Daoy (cell line): ENCODE measurements at regions not wholly inside any gene's neighbourhood (a gene's known extent, or its start where the extent isn't known, plus 50 kb on each side); places are given as distances from the start of the nearest gene placed in this dataset.

Source experiments
- DNase-seq: peaks from one replicate; pipeline ENCODE4 v3.0.0-alpha.2; 2015; ENCODE audit warnings: low read depth

DNA sequence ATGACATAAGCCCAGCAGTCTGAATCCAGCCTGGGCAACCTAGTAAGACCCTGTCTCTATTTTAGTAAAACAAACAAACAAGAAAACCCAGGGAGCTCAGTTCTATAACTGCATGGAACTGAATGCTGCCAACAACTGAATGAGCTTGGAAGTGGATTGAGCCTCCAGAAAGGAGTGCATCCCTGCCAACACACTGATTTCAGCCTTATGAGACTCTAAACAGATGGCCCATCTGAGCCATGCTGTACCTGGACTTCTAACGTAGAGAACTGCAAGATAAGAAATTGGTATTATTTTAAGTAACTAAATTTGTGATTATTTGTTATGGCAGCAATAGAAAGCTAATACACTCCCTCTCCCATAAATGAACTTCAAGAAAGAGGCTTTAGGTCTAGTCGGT lies 150.4 kb upstream of the RAI14 start:
- DNase-seq, result no peak

- DNase-seq, result no peak
These were observed 148.2 kb upstream of the RAI14 start for GRCh38 chr5:34507933-34508332.

DNA sequence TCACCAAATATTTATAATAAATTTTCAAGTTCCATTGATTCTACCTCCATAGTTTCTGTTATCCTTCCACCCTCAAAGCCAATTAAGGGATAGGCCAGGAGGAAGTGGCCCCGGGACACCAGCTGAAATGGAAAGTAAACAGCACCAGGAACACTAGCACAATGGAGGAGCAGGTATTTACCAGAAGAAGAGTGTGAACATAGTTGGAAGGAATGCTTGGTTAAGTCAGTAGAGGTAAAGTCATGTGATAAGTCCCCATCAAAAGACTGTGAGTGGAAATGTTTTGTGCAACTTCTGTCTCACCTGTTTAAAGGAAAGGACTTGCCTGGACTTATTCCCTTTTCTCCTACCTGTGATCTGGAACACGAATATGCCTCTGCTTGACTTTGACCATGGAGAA lies 146.7 kb upstream of the RAI14 start:
- no peak for DNase-seq

GRCh38 chr5:34510002-34510401 lies 146.1 kb upstream of the RAI14 start:
- no peak for DNase-seq

DNA sequence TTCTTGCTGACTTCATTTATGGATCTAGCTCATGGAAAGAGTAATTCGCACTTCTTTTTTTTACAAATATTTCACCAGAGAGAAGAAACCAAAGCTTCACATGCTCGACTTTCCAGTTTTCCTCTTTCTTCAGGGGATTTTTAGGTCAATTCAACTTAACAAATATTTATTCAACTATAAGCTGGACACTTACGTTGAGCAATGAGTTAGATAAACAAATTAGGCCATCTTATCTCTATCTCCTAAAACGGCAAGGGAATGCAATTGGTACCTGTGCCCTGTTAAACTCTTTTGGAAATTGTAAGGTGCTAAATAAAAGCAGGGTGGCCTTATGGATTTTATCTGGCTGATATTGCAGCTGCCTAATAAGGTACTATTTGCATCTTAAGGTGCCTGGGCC lies 145.1 kb upstream of the RAI14 start:
- DNase-seq, result no peak

GRCh38 chr5:34511481-34511880 lies 144.6 kb upstream of the RAI14 start:
- DNase-seq, result no peak

- no peak for DNase-seq
These were observed 144.2 kb upstream of the RAI14 start for GRCh38 chr5:34511915-34512314.

GRCh38 chr5:34516166-34516565 lies 140.0 kb upstream of the RAI14 start:
- no peak for DNase-seq

DNA sequence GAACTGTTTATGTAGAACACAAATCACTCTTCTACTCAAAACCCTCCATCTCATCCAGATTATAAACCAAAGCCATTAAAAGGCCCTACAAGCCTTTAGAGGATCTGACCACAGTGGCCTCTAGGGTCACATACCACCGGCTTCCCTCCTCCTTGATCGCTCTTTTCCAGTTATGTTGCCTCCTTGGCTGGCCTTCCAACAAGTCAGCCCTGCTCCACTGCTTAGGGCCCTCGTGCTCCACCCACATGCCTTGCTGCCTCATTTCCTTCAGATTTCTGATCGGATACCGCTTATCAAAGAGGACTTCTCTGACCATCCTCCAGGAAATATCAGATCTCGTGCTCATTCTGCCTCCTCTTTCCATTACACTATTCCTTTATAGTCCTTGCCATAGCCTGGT lies 139.4 kb upstream of the RAI14 start:
- no peak for DNase-seq

- peak; percentile 45 for DNase-seq
These were observed 138.9 kb upstream of the RAI14 start for GRCh38 chr5:34517249-34517648.

DNA sequence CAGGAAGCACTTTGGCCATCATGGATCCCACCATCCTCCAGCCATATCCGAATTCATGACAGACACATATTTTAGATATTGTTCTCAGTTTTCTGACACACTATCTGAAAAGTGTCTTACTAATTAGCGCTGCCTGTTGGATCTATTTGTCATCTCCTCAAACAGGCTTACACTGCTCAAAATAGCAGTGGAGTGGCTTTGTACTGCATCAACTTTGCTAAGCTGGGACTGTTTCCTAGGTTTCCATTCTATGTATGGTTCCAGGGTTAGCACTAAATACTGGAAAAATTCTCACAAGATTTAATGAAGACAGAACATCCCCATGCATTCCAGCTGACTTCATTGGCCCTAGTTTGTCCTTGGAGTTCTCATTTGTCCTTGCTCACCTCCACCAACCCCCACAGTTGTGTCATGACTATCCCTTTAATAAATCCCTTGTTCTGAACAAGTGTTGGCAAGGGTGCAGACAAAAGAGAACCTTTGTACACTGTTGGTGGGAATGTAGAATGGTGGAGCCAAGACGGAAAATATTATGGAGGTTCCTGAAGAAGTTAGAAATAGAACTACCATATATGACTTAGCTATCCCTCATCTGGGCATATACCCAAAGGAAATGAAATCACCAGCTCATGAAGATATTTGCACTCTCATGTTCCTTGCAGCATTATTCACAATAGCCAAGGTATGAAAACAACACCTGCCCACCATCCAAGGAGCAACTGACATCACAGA lies 136.5 kb upstream of the RAI14 start:
- no peak for DNase-seq

DNA sequence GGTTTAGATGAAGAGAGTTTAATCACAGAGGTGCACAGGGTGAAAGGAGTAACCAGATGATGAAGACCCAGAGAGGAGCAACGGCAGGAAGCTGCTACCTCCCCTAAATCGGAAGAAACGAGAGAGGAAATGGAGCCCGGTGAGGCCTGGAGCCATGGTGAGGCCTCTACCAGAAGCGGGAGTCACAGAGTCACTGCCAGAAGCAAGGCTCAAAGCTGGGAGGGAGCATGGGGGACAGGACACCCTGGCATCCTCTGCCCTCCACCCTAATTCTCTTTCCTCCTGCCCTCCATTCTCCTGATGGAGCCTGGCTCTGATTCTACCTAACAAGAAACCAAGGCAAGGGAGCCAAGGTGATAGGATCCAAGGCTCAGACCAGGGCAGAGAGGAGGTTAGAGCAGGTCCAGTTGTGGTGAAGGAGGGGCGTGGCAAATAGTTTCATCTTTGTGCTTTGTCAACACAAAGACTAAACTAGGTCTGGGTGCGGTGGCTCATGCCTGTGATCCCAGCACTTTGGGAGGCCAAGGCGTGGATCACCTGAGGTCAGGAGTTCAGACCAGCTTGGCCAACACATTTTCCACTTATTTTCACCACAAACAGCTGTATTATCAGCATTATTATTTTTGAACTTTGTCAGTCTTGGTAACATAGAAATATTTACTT lies 134.4 kb upstream of the RAI14 start:
- DNase-seq, result no peak

DNA sequence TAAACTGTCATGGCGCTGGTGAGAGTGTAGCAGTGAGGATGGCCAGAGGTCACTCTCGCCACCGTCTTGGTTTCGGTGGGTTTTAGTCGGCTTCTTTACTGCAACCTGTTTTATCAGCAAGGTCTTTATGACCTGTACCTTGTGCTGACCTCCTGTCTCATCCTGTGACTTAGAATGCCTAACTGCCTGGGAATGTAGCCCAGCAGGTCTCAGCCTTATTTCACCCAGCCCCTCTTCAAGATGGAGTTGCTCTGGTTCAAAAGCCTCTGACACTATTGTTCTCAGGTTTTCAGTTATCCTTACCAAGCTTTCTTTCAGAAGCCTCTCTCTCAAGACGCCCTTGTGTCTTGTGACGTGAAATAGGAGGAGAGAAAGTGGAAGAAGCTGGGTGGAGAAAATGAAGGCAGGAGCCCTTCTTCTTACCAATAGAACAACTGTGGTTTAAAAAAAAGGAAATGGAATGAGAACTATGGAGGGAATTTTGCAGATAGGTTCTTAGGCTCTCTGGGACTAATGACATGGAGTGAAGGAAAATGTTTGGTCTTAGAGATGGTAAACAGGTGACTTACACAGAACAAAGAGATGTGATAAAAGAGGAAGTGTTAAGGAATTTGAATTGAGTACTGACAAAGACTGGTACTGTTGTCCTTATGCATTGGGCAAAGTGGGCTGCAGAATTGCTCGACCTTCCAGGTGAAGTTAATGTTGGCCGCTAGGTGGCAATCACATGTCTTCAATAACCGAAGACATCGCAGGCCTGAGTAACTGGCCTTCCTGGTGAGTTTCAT lies 133.3 kb upstream of the RAI14 start:
- peak; percentile 78 for DNase-seq

GRCh38 chr5:34523387-34523726 lies 132.8 kb upstream of the RAI14 start:
- DNase-seq, result no peak

DNA sequence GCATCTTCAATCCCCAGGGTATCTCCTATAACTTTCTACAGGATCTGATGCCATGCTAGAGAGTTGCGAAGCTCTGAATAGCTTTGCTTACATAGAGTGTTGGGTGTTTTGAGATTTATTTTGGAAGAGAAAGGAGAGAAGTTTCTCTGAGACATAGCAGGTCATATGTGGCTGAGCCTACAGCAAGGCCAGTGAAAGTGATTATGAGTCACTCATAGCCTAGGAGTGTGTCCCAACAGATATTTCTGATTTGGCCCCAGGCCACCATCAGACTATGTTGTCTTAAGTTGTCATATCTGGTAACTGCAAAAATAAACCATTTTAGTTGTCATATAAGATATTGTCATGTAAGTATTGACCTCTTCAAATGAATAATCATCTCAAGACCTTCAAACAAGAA lies 132.0 kb upstream of the RAI14 start:
- peak; percentile 30 for DNase-seq

- no peak for DNase-seq
These were observed 130.4 kb upstream of the RAI14 start for GRCh38 chr5:34525761-34526160.

GRCh38 chr5:34526682-34527305 lies 129.3 kb upstream of the RAI14 start:
- DNase-seq, result no peak

DNA sequence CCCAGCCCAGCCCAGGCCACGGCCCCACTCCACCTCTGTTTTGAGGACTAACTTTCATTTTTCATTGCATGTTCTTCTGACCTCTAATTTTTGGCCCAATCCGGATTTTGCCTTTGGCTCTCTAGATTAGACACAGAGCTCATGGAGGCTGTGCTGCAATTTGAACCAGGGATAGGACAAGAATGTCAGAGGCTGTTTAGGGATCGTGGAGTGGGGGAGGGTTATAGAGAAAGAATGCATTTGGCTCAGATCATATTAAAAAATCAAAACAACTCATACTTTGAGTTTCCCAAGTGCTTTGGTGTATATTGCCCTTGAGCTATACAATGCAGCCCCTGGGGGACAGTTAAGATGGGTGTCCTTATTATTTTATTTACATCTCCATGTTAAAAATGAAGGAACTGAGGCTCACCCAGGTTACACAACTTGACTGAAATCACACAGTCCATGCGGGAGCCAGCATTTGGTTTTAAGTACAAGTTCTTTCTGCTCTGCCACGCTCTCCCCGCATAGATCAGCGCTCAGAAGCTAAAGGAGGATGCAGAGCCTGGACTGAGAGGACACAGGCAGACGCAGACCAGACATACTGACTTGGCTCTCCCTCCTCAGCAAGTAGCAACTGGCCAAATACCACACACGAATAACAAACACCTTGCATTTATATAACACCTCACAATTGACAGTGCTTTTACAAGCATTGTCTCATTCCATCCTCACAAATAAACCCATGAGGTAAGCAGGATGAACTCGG lies 126.4 kb upstream of the RAI14 start:
- DNase-seq, result no peak

GRCh38 chr5:34530637-34531036 lies 125.5 kb upstream of the RAI14 start:
- DNase-seq, result peak; percentile 13

DNA sequence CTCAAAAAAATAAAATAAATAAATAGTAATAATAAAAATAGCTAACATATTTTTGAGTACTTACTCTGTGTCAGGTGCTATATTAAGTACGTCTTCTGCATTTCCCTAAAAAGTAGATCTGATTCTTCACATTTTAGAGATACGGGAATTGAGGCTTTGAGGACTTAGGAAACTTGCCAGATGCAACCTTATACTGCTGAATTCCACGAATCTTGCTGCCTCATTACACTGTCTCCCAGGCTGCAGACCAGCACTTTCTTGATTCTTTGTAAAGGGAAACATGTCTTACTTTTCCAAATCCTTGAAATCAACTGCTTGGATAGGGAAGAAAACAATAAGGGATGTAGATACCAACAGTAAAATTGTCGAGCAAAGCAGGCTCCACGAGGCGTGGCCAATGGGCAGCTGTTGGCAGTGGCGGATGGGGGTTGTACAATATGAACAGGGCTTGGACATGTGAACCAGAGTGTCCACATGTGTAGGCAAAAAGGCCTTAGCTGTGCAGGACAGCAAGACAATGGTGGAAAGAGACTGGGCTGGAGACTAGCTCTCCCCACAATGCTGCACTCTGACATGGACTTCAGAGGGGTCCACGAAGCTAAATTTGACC lies 124.3 kb upstream of the RAI14 start:
- DNase-seq, result no peak
